NK-92 treated with Interleukin-12 subunit alpha and Interleukin-12 subunit beta, amount 100 ng/mL, for 24 hours (cell line): ENCODE measurements at regions not wholly inside any gene's neighbourhood (a gene's known extent, or its start where the extent isn't known, plus 50 kb on each side); places are given as distances from the start of the nearest gene placed in this dataset.

Experiments used
- DNase-seq: peaks from one replicate; lab custom pipeline; 2025; lab: John Stamatoyannopoulos, UW

GRCh38 chr22:22999523-22999922 lies 70.8 kb upstream of the GNAZ start:
- no peak for DNase-seq

GRCh38 chr22:23000657-23001347 lies 69.5 kb upstream of the GNAZ start:
- no peak for DNase-seq

GRCh38 chr22:23001463-23001862 lies 68.9 kb upstream of the GNAZ start:
- no peak for DNase-seq

GRCh38 chr22:23002612-23003180 lies 67.6 kb upstream of the GNAZ start:
- no peak for DNase-seq

- DNase-seq, result no peak
Observed at GRCh38 chr22:23007823-23008222, 62.5 kb upstream of the GNAZ start.

- no peak for DNase-seq
Observed at GRCh38 chr22:23008896-23009295, 61.4 kb upstream of the GNAZ start.
